IMR-90 (cell line): ENCODE measurements at regions not wholly inside any gene's neighbourhood (a gene's known extent, or its start where the extent isn't known, plus 50 kb on each side); places are given as distances from the start of the nearest gene placed in this dataset.

ENCODE experiments used
- ATAC-seq: fragments of 200-7000 bp; cut with Tn5 transposase; 2 replicates; pipeline ENCODE4 v1.9.1; 2020; ENCODE audit warnings: low read depth, mild to moderate bottlenecking, moderate library complexity
- BruUV-seq: library from RNA; stranded (reverse); fragments of 400-500 nt; replicated peaks from 2 replicates; lab custom pipeline; 2021; lab: Mats Ljungman, UMichigan
- CTCF ChIA-PET: fragments of 300-600 bp; formaldehyde crosslinking; extraction: SDS; loops from one replicate; lab custom pipeline; 2021; ENCODE audit warnings: antibody characterized with exemption; lab: Yijun Ruan, JAX
- POLR2A ChIA-PET: fragments of 300-600 bp; sonication (Branson Sonifier 250); formaldehyde crosslinking; loops from one replicate; lab custom pipeline; 2022; ENCODE audit warnings: antibody characterized with exemption; ENCODE audit not compliant: unreplicated experiment; lab: Charles Lee
- DNase-seq: peaks from one replicate; pipeline ENCODE4 v3.0.0; 2013
- H2AFZ ChIP-seq: replicated peaks from 2 replicates; pipeline ENCODE3; 2013; ENCODE audit warnings: low read length, mild to moderate bottlenecking; ENCODE audit not compliant: poor library complexity
- H2AK5ac ChIP-seq: 2 replicates; pipeline ENCODE4 v1.6.1; 2013; ENCODE audit warnings: low read depth, low read length, inconsistent platforms
- H2AK9ac ChIP-seq: replicated peaks from 2 replicates; pipeline ENCODE3; 2013; ENCODE audit warnings: mild to moderate bottlenecking, low read depth, low read length, moderate library complexity; ENCODE audit not compliant: poor library complexity
- H2BK120ac ChIP-seq: 2 replicates; pipeline ENCODE4 v1.6.1; 2013; ENCODE audit warnings: low read depth, low read length, inconsistent platforms
- H2BK15ac ChIP-seq: 3 replicates; pipeline ENCODE4 v1.6.1; 2013; ENCODE audit warnings: low read depth, low read length, inconsistent platforms
- H2BK20ac ChIP-seq: 2 replicates; pipeline ENCODE4 v1.6.1; 2013; ENCODE audit warnings: low read depth, mild to moderate bottlenecking, inconsistent platforms, low read length, moderate library complexity
- H2BK5ac ChIP-seq: 2 replicates; pipeline ENCODE4 v1.6.1; 2013; ENCODE audit warnings: mild to moderate bottlenecking, low read depth, low read length, inconsistent platforms; ENCODE audit not compliant: poor library complexity, severe bottlenecking
- H3K14ac ChIP-seq: replicated peaks from 2 replicates; pipeline ENCODE4 v1.6.1; 2013; ENCODE audit warnings: low read depth, low read length, inconsistent platforms
- H3K18ac ChIP-seq: 2 replicates; pipeline ENCODE4 v1.6.1; 2013; ENCODE audit warnings: low read depth, low read length, control low read depth
- H3K23ac ChIP-seq: 2 replicates; pipeline ENCODE4 v1.6.1; 2013; ENCODE audit warnings: low read depth, low read length, inconsistent platforms
- H3K27ac ChIP-seq: 2 replicates; pipeline ENCODE4 v1.5.1; 2013; ENCODE audit warnings: mild to moderate bottlenecking, control low read depth, low read length; ENCODE audit not compliant: insufficient read depth
- H3K27me3 ChIP-seq: 2 replicates; pipeline ENCODE4 v1.6.1; 2013; ENCODE audit warnings: low read length; ENCODE audit not compliant: control insufficient read depth, insufficient read depth
- H3K36me3 ChIP-seq: 2 replicates; pipeline ENCODE4 v1.6.1; 2013; ENCODE audit warnings: low read length, mixed read lengths; ENCODE audit not compliant: control insufficient read depth, insufficient read depth
- H3K4ac ChIP-seq: 2 replicates; pipeline ENCODE4 v1.6.1; 2013; ENCODE audit warnings: low read depth, low read length, inconsistent platforms
- H3K4me1 ChIP-seq: 2 replicates; pipeline ENCODE4 v1.6.1; 2013; ENCODE audit warnings: low read length, mixed read lengths; ENCODE audit not compliant: control insufficient read depth, insufficient read depth
- H3K4me2 ChIP-seq: 2 replicates; pipeline ENCODE4 v1.6.1; 2013; ENCODE audit warnings: low read depth, mild to moderate bottlenecking, control low read depth, low read length, moderate library complexity
- H3K4me3 ChIP-seq: 2 replicates; pipeline ENCODE4 v1.5.1; 2013; ENCODE audit warnings: low read depth, mild to moderate bottlenecking, control low read depth, low read length, moderate library complexity; ENCODE audit not compliant: insufficient read depth
- H3K56ac ChIP-seq: 2 replicates; pipeline ENCODE4 v1.6.1; 2013; ENCODE audit warnings: low read length, inconsistent platforms; ENCODE audit not compliant: insufficient read depth; ENCODE audit errors: extremely low read depth
- H3K79me1 ChIP-seq, 2 experiments: 2 replicates each; pipeline ENCODE4 v1.6.1; 2013; ENCODE audit warnings: low read length in 2 of 2, inconsistent platforms in 1 of 2, low read depth in 1 of 2
- H3K9ac ChIP-seq: 2 replicates; pipeline ENCODE4 v1.6.1; 2013; ENCODE audit warnings: low read depth, low read length, control low read depth
- H3K9me1 ChIP-seq: 2 replicates; pipeline ENCODE4 v1.6.1; 2013; ENCODE audit warnings: low read length, inconsistent platforms; ENCODE audit not compliant: insufficient read depth
- H3K9me3 ChIP-seq: 2 replicates; pipeline ENCODE4 v1.6.1; 2013; ENCODE audit warnings: low read length; ENCODE audit not compliant: control insufficient read depth, insufficient read depth
- H4K20me1 ChIP-seq: 2 replicates; pipeline ENCODE4 v1.6.1; 2013; ENCODE audit warnings: low read length, inconsistent platforms; ENCODE audit not compliant: insufficient read depth
- H4K5ac ChIP-seq: 2 replicates; pipeline ENCODE4 v1.6.1; 2013; ENCODE audit warnings: mild to moderate bottlenecking, low read depth, low read length, control low read depth
- H4K8ac ChIP-seq, 2 experiments: 2 replicates each; pipeline ENCODE4 v1.6.1; 2013; ENCODE audit warnings: low read depth in 2 of 2, low read length in 2 of 2, control low read depth in 1 of 2, inconsistent platforms in 1 of 2
- H4K91ac ChIP-seq: 2 replicates; pipeline ENCODE4 v1.6.1; 2013; ENCODE audit warnings: low read depth, low read length, inconsistent platforms; ENCODE audit not compliant: insufficient read depth
- BHLHE40 ChIP-seq: fragments of 150-350 bp; IDR thresholded peaks from 2 replicates; pipeline ENCODE4 v1.6.1; 2016; ENCODE audit warnings: mild to moderate bottlenecking, low read depth, low read length
- MXI1 ChIP-seq: IDR thresholded peaks from 2 replicates; pipeline ENCODE4 v1.6.1; 2012; ENCODE audit warnings: low read depth, mild to moderate bottlenecking, low read length, moderate library complexity, borderline replicate concordance
- RAD21 ChIP-seq: IDR thresholded peaks from 2 replicates; pipeline ENCODE4 v1.6.1; 2012; ENCODE audit warnings: low read length, improper control_type of control experiment
- RCOR1 ChIP-seq: IDR thresholded peaks from 2 replicates; pipeline ENCODE4 v1.6.1; 2012; ENCODE audit warnings: mild to moderate bottlenecking, low read length, improper control_type of control experiment; ENCODE audit not compliant: insufficient replicate concordance
- SMC3 ChIP-seq: fragments of 150-350 bp; IDR thresholded peaks from 2 replicates; pipeline ENCODE4 v1.6.1; 2016; ENCODE audit warnings: low read depth, mild to moderate bottlenecking, antibody characterized with exemption, low read length, moderate library complexity
- WGBS, 2 experiments: methylation state at CpG; one replicate each; pipeline versions ENCODE4 v1.1.5 to v1.1.7; 2013; ENCODE audit warnings: missing lambda C conversion rate in 2 of 2; ENCODE audit not compliant: insufficient read length in 1 of 2; ENCODE audit errors: extremely low coverage in 2 of 2; 5-methylcytosine and 5-hydroxymethylcytosine counted together
- dilution Hi-C: fragments of 300-500 bp; cut with HindIII; formaldehyde crosslinking; loops from one replicate; pipeline ENCODE4 v1.14.3; 2018; ENCODE audit warnings: low sequenced_read_pairs; ENCODE audit not compliant: unreplicated experiment
- in situ Hi-C: fragments of 300-500 bp; cut with MboI; formaldehyde crosslinking; loops from 3 replicates; pipeline ENCODE4 v1.14.3; 2019; ENCODE audit warnings: low sequenced_read_pairs, inconsistent platforms, mixed read lengths
- intact Hi-C: fragments of 100-400 bp; cut with micrococcal nuclease; formaldehyde crosslinking; loops from 2 replicates; pipeline ENCODE4 v1.10.0; 2022
- TF ChIP-seq, protein P1 (sequence below): conservative IDR thresholded peaks from 2 replicates; pipeline ENCODE4 v1.5.1; 2012; ENCODE audit warnings: mild to moderate bottlenecking, low read depth, low read length, improper control_type of control experiment
- TF ChIP-seq, protein P2 (sequence below): fragments of 150-350 bp; IDR thresholded peaks from 2 replicates; pipeline ENCODE4 v1.6.1; 2016; ENCODE audit warnings: low read depth, mild to moderate bottlenecking, low read length, moderate library complexity, borderline replicate concordance

DNA sequence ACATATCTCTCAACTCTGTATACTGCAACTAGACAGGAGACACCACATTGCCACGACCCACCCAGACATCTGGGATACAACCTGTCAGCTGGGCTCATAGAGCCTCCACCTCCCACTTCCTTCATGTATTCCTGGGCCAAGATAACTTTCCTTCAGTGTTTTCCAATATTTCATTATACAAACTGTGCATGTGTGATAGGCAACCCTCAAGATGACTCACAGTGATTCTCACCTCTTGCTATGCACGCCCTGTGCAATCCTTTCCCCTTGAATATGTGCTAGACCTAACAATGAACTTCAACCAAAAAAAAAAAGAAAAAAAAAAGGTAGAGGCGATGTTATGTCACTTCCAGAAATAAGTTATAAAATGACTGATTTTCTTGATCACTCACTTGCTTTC is 138.0 kb upstream of the ALCAM start:
- Histone ChIP-seq H2AK9ac (no peak overlapping the region), H2BK120ac (no peak overlapping the region), H2BK20ac (no peak overlapping the region), H3K9me1 (no peaks in the 10 kb centered on the region), H3K9ac (no peak overlapping the region), H3K4me1 (no peaks in the 10 kb centered on the region), H3K4me3 (no peak overlapping the region), H3K4ac (no peak overlapping the region), H3K4me2 (no peak overlapping the region), H2BK5ac (no peak overlapping the region), H2AFZ (no peak overlapping the region), H3K56ac (no peak overlapping the region), H4K5ac (no peak overlapping the region), H3K9me3 (peaks cover 3% of the 10 kb centered on the region; the same call in 1 of the 2 replicates), H3K36me3 (no peaks in the 10 kb centered on the region), H3K27ac (no peak overlapping the region), H3K23ac (no peak overlapping the region), H3K27me3 (no peaks in the 10 kb centered on the region), H4K20me1 (no peaks in the 10 kb centered on the region), H3K18ac (no peak overlapping the region), H2BK15ac (no peak overlapping the region), H3K79me1 (no peaks in the 10 kb centered on the region), H2AK5ac (no peak overlapping the region), H4K91ac (no peak overlapping the region), H3K14ac (no peak overlapping the region), H4K8ac (no peak overlapping the region)
- dilution Hi-C loops: no loop called here
- intact Hi-C loops: no loop called here
- CTCF ChIA-PET: interaction anchor here (0.5 kb wide), 1 partner anchor 539 kb away, joined by 3 read pairs; no protein-coding TSS in a partner anchor
- no peak for DNase-seq
- POLR2A ChIA-PET: no interaction called here
- in situ Hi-C loops: no loop called here
- TF ChIP-seq RAD21 (no peak), BHLHE40 (no peak), MXI1 (no peak), RCOR1 (no peak), SMC3 (no peak)
- TF ChIP-seq, protein P1, sequence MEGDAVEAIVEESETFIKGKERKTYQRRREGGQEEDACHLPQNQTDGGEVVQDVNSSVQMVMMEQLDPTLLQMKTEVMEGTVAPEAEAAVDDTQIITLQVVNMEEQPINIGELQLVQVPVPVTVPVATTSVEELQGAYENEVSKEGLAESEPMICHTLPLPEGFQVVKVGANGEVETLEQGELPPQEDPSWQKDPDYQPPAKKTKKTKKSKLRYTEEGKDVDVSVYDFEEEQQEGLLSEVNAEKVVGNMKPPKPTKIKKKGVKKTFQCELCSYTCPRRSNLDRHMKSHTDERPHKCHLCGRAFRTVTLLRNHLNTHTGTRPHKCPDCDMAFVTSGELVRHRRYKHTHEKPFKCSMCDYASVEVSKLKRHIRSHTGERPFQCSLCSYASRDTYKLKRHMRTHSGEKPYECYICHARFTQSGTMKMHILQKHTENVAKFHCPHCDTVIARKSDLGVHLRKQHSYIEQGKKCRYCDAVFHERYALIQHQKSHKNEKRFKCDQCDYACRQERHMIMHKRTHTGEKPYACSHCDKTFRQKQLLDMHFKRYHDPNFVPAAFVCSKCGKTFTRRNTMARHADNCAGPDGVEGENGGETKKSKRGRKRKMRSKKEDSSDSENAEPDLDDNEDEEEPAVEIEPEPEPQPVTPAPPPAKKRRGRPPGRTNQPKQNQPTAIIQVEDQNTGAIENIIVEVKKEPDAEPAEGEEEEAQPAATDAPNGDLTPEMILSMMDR: no peak
- TF ChIP-seq, protein P2, sequence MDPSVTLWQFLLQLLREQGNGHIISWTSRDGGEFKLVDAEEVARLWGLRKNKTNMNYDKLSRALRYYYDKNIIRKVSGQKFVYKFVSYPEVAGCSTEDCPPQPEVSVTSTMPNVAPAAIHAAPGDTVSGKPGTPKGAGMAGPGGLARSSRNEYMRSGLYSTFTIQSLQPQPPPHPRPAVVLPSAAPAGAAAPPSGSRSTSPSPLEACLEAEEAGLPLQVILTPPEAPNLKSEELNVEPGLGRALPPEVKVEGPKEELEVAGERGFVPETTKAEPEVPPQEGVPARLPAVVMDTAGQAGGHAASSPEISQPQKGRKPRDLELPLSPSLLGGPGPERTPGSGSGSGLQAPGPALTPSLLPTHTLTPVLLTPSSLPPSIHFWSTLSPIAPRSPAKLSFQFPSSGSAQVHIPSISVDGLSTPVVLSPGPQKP: no peak
- no peak for ATAC-seq
- whole genome bisulfite sequencing, 2 experiments: no CpG with 5 or more reads among the region's 3 CpGs
- no TSS peak for BruUV-seq
